HG03060 (cell line): ENCODE measurements at regions not wholly inside any gene's neighbourhood (a gene's known extent, or its start where the extent isn't known, plus 50 kb on each side); places are given as distances from the start of the nearest gene placed in this dataset.

Experiments used
- ATAC-seq: cut with Tn5 transposase; IDR thresholded peaks from one replicate; pipeline ENCODE4 v1.9.1; 2021; ENCODE audit warnings: low read depth, moderate number of reproducible peaks; ENCODE audit not compliant: unreplicated experiment

DNA sequence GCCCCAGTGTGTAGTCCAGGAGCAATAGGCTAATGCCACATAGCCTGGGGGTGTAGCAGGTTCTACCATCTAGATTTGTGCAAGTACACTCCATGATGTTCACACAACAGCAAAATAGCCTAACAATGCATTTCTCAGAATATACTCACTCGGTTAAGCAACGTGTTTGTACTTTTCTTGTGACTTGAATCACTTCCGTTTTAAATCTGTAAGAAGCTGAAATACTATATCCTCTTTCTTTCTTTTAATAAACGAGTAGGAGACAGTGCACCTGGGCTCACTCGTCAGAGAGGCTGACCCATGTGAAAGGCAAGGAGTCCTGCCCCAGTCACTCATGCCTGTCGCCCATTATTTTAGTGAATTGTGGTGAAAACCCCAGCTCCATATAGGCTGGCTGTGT lies 201.6 kb downstream of the FOXA2 start:
- no peak for ATAC-seq

DNA sequence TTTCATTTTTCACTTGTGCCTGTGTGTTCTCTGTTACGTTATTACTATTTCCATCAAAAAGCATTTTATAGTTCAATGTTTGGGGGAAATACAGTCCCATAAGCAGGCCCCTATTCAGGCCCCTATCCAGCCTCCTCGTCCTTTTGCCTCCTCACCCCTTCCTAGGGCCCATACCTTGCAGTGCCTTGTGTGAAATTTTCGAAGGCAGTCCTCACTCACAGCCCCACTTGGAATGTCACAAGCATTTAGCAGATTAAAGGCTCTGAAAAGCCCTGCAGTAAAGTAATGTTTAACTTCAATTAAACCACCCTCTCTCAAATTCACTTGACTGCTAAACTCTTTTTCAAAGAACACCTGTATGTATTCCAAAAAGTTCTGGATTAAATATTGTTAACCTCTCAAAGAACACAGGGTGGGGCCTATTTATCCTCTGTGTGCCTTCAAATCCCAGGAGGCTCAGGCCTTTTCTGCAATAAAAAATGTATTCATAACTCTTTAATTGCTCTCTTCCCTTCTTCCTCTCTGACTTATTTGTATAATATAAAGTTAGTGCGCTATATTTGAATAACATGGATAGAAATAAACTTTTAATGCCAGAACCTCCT lies 202.5 kb downstream of the FOXA2 start:
- no peak for ATAC-seq

DNA sequence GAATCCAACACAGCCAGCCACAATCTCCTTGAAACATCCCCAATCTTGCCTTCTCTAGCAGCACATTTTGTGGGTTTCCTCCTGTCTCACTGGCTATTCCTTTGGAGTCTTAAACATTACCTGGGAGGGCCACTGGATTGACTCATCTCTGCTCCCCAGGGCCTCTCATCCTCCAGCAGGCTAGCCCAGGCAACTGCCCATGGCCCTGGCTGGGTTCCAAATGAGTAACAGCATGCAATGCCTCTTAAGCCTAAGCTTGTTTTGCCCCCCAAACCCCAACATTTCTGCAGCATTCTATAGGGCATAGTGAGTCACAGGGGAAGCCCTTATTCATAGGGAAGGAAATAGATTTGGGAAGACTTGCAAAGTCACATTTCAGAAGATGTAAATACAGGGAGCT lies 204.9 kb downstream of the FOXA2 start:
- no peak for ATAC-seq

DNA sequence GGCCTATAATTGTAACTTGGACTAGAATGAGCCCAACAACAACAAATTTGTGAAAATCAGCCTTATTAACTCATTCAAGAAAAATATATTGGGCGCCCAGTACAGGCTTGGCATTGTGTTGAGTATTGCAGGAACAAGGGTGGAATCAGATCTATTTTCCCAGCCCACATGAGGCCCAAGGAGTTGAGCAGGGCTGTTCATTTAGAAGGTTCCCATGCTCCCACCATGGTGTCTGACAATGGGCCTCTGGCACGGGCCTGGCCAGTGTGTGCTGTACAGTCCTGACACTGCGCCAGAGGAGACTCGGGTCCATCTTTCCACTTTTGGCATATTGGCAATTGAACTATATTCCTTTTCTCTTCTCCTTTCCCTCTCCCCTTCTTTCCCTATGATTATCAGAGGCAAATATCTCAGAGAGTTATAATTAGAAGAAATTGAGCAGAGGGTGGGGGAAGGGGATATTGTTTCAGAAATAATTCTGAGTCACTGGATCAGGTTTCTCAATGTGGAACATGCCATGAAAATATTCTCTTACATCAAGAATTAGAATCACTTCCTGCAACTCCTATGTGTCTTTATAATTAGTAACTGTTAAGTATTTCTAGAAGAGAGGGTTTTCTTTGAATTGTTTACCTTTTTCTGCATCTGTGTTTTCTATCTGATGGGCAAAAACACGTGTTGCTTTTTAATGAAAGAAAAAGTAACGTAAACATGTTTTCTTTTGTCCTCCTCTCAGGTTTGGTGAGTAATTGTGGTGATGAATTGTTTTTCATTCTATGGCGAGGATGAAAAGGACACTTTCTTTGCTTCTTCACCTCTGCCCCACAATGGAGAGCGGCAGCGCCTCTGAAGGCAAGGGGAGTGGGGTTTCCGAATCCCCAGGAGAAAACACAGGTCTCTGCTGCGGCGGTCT lies 209.4 kb downstream of the FOXA2 start:
- no peak for ATAC-seq

DNA sequence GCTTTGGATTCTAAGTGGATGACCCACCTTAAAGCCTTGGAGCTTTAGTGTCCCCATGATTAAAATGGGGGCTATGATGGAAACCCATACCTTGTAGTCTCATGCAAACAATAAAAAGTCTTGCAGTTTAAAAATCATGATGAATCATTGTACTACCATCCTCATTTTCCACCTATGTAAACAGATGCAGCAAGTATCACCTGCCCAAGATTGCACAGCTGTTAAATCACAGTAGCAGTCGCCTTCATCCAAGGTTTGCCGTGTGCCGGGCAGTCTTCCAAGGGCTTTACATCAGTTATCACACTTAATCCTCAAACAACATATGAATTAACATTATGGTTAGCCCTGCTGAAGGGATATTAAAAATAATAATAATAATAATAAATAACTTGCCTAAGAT lies 210.3 kb downstream of the FOXA2 start:
- no peak for ATAC-seq

DNA sequence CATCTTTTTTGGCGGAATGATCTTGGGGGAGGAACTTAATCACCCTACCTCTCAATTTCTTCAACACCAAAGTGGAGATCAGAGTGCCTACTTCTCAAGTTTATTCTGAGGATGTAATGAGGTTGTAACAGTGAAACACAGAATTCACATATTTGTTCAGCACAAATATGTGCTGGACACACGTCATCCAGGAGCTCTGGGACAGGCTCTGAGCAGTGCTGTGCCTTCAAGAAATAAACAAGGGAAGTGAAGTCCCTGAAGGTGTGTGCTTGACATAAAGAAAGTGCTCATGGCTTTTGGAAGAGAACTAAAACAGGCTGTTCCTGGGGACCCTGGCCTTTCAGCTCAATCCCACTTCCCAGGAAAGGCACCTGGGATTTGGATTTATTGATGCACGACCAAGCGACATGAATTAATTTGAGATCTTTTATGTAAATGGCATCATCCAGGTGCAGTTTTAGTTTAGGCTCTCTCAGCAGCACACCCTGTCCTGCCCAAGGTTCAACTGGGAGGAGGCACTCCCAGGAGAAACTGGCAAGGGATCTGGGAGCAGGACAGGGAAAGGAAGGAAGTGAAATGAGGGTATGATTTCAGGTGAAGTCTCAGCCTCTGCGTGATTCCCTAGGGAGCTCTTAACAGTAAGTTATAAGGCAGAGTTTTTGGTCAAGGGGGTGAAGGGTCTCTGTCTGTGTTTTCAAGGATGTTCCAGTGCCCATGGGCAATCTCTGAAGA lies 211.0 kb downstream of the FOXA2 start:
- ATAC-seq = no peak

DNA sequence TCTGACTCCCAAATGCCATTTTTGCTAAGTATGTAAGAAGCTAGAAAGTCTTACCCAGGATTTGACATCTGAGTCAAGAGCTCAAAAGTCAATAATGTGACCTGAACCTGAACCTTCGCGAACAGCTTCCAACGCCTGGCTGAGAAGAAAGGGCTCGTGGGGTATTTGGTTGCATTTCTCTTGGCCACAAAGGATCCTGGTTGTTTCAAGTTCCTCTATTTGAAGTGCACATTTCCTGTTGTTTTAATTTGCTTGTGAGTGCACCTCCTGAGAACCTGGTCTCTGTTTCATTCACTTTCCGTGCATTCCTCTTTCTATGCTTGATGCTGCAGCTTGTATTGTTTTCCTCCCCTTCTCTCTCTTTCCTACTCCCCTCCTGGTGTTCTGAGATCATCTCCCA lies 212.5 kb downstream of the FOXA2 start:
- no peak for ATAC-seq

DNA sequence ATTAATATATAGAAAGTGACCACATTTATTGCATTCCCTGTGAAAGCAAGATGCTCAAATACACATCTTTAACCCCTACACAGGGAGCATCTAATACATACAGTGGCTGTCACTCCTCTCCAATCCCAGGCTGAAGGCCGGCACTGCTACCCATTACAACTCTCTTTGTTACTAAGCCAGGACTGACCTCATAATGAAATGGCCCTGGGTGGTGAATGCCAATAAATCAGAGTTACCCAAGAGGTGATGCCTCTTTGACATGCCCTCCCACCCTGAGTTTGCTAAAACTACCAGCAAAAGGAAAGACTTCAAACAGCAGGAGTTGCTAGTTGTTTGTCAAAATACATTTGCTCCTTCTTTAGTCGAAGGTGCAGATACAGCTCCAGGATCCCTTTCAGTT lies 214.2 kb downstream of the FOXA2 start:
- ATAC-seq = no peak

DNA sequence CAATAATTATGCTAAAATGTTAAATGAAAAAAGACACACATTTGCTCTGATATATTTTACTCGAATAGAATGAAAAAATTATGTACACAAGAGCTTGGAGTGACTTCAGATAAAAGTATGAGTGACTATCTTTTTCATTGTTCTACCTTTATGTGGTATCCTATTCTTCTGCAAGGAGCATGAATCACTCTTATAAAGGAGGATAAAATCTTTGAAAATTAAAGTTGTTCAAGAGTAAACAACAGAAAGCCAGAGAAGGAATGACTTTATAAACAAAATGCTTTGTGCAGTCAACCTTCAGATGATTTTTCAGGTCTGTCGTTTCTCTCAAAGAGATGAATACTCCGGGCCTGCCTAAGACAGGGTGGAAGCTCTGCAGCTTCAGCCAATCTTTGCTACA lies 215.3 kb downstream of the FOXA2 start:
- ATAC-seq = no peak

DNA sequence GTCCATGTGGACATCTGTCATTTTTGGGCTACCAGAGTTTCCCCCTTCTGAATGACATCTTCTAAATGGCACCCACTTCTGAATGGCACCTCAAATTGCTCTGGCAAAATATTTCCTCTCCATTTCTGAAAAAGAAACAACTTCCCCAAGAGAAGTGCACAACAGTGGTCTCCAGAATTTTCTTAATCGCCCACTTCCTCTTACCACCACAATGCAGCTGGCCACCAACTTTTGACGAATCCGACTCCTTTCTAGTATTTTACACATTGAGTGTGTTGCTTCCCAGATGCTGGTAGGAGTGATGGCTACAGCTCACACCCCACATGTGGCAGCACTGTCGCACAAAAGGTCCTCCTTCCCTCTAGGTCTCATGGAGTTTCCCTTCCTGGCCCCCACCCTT lies 216.1 kb downstream of the FOXA2 start:
- ATAC-seq = no peak

DNA sequence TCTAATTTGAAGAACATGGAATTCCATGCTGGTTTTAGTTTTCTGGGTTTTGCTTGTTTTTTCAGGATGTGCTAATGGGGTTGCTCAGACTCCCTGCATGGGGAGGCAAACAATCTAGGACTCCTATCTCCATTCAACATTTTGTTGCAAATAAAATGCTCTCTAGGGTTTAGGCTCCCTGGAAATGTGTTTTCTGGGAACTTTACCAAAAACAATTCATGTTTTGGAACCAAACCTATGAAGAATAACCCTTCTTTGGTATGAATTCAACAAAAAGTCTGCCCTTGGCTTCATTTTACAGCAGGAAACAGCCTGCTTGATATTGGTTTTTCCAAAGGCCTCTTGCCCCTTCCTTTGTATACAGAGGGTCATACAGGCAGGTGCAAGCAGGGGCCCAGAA lies 217.7 kb downstream of the FOXA2 start:
- ATAC-seq = no peak

DNA sequence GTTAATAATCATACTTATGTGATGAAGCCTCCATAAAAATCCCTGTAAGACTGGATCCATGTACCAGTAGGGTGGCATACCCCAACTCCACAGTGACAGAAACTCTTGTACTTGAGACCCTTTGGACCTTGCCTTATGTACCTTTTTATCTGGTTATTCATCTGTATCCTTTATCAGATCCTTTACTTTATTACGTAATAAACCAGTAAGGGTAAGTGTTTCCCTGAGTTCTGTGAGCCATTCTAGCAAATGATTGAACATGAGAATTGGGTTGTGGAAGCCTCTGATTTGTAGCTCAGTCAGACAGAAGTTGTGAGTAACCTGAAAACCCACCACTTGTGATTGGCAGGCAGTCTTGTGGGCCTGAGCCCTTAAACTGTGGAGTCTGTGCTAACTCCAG lies 229.7 kb downstream of the FOXA2 start:
- ATAC-seq = no peak

DNA sequence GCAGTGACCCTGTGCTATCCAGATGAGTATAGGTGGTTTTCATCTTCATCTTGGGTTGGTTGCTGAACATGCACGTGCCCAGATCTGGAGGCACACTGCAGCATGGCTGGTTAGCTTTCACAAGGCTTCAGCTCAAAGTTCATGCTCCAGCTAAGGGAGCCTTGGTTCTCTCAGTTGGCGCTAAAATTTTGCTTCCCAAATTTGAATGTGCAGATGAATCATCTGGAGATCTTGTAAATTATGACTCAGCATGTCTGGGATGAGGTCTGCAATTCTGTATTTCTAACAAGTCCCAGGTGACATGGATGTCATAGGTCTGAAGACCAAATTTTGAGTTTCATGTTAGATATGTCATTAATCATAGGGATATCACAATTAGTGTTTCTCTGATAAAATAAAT lies 230.8 kb downstream of the FOXA2 start:
- no peak for ATAC-seq

DNA sequence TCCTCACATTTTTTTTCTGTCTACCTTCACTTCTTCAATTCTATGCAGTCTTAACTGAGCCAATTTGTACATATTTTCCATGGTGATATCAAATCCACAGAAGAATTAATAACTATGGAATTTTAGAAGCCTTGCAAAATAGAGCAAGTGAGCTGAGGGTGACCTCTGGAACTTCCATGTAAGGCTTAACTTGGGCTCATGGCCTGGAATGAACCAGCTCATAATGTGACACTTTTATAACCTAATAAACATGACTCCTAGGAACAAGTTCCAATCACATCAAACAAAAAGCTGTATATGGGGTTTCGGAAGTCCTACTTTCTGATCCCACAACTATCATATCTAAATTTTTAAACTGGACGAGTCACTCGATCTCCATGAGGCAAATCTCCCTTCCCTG lies 232.4 kb downstream of the FOXA2 start:
- ATAC-seq = no peak

DNA sequence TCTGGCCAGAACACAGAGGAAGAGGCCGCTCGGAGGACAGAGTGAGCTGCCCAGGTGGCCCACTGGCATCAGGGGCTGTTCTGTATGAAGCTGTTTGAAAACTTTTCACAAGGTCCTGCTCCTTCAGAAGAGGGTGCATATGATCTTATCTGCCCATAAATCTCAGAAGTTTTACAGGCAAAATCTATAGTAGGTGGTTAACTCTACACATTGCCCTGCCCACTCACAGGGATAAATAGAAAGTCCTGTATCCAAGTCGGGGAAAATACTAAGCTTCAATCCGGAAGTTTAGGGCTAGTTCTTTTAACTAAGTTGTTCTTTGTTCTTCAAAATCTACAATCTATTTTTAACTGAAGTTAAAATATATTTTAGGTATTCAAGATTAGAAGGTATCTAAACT lies 233.7 kb downstream of the FOXA2 start:
- no peak for ATAC-seq

DNA sequence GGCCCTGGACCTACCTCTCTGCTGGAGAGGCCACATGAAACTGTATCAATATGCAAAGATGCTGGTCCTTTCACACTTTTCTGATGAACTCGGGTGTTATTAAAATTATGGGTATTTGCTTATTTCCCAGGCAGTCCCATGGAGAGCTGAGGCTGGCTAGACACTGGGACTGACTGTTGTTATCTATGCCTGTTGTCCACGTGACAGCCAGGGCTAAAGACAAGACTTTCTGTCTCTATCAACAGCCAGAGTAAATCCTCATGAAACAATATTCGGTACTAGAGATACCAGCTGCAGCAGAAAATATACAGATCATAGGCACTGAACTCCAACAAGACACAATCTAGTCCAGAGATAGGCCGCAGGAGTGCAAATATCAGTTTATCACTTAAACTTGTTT lies 236.4 kb downstream of the FOXA2 start:
- no peak for ATAC-seq

DNA sequence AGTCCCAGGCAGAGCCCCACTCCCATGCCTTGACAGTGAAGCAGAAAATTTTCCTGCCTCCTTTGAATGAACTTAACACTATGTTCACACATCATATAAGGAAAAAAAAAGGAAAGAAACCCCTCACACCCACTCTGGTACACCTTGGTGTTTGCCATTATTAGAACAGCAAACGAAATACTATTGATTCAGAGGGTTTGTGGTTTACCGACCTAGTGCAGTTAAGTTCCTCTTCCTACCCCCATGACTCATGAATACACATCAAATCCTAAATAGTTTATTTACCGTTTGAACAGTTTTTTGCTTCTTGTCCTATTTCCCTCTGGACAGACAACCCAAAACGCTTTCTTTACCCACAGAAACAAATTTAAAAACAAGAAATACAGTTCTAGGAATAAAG lies 237.7 kb downstream of the FOXA2 start:
- ATAC-seq = peak; percentile 57

DNA sequence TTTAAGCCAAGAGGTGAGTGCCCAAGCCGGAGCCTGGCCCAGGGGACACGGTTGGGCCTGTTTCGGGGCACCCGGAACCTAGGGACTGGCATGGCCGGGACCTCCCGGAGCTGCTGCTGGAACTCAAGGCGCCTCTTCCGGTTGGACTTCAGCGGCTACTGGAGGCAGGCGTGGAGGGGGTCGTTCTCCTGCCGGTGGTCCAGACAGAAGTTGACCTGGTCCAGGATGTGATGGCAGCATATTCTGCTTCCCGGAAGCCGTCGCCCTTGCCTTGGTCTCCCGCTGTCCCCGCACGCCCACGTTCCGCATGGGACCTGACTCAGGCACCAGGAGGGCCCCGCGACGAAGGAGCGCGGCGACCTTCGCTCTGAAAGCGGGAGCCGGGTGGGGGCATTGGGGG lies 240.8 kb downstream of the FOXA2 start:
- no peak for ATAC-seq

DNA sequence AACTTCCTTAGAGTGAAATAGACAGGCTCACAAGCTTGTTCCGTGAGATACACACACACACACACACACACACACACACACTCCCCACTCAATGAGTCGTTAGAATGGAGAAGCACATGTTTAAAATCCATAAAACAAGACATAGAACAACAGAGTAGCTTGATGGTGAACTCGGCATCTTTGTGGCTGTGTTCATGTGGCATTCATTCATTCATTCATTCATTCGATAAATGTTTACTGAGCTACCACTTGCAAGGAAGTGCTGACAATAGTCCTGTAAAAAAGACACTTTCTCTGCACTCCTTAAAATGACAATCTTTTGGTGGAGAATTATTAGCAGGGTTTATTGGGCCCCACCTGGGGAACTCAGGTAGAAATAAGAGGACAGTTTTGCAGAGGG lies 242.0 kb downstream of the FOXA2 start:
- ATAC-seq = no peak

DNA sequence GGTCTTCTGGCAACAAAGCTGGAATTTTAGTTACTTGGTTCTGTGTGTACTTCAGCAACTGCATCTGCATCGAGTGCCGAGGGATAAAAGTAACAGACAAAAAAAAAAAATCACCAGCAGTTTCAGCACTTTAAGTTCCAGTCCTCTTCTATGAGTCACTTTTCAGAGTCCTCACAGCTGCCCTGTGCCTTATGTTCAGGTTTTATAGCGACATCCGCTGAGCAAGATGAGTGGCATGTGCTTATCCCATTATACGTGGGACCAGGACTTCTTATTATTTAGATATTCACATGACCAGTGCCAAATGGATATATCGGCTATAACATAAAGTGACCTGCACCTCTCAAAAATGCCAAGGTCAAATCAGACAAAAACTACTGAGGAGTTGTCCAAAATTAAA lies 242.9 kb downstream of the FOXA2 start:
- ATAC-seq = no peak

DNA sequence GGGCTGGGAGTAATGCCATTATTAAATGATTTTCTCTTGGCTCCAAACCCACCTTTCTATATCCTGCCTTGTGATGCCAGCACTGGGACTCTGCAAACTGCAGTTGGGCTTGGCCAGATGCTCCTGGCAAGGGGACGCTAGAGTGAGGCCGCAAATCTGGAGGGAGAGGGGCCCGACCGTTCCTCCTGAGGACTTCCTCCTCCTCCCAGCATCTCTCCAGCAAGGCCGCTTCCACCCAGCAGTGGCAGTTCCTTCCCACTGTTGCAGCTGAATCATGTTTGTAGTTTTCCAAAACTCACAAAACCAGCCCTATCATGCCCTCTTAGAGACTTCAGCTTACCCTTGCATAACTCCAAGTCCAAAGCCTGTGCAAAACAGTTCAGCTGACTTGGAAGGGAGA lies 244.4 kb downstream of the FOXA2 start:
- no peak for ATAC-seq
